GM18868 (cell line): ENCODE measurements at regions not wholly inside any gene's neighbourhood (a gene's known extent, or its start where the extent isn't known, plus 50 kb on each side); places are given as distances from the start of the nearest gene placed in this dataset.

ENCODE experiments used
- ATAC-seq: cut with Tn5 transposase; IDR thresholded peaks from one replicate; pipeline ENCODE4 v1.9.1; 2021; ENCODE audit warnings: mild to moderate bottlenecking, moderate library complexity; ENCODE audit not compliant: unreplicated experiment

- no peak for ATAC-seq
These were observed 153.9 kb upstream of the CAMK1G start for GRCh38 chr1:209429611-209430010.

- ATAC-seq = no peak
These were observed 153.4 kb upstream of the CAMK1G start for GRCh38 chr1:209430107-209430506.

- ATAC-seq = no peak
These were observed 152.7 kb upstream of the CAMK1G start for GRCh38 chr1:209430821-209431259.

- no peak for ATAC-seq
These were observed 152.1 kb upstream of the CAMK1G start for GRCh38 chr1:209431402-209431801.

- ATAC-seq = no peak
These were observed 151.6 kb upstream of the CAMK1G start for GRCh38 chr1:209431813-209432442.

- ATAC-seq = no peak
These were observed 151.1 kb upstream of the CAMK1G start for GRCh38 chr1:209432443-209432825.

- ATAC-seq = no peak
These were observed 149.9 kb upstream of the CAMK1G start for GRCh38 chr1:209433649-209434031.

- no peak for ATAC-seq
These were observed 149.4 kb upstream of the CAMK1G start for GRCh38 chr1:209434066-209434465.

GRCh38 chr1:209434631-209435217 lies 148.8 kb upstream of the CAMK1G start:
- no peak for ATAC-seq

- ATAC-seq = peak; percentile 86
These were observed 147.6 kb upstream of the CAMK1G start for GRCh38 chr1:209435654-209436566.

- no peak for ATAC-seq
These were observed 143.7 kb upstream of the CAMK1G start for GRCh38 chr1:209439828-209440227.

GRCh38 chr1:209443361-209443931 lies 140.1 kb upstream of the CAMK1G start:
- no peak for ATAC-seq

GRCh38 chr1:209443975-209444651 lies 139.4 kb upstream of the CAMK1G start:
- ATAC-seq = no peak

- ATAC-seq = no peak
These were observed 138.6 kb upstream of the CAMK1G start for GRCh38 chr1:209444961-209445360.

GRCh38 chr1:209445576-209445975 lies 137.9 kb upstream of the CAMK1G start:
- ATAC-seq = no peak

GRCh38 chr1:209446356-209446755 lies 137.2 kb upstream of the CAMK1G start:
- ATAC-seq = no peak

- no peak for ATAC-seq
These were observed 129.0 kb upstream of the CAMK1G start for GRCh38 chr1:209454340-209454994.

GRCh38 chr1:209455145-209455544 lies 128.4 kb upstream of the CAMK1G start:
- no peak for ATAC-seq

GRCh38 chr1:209455661-209456358 lies 127.7 kb upstream of the CAMK1G start:
- ATAC-seq = no peak

GRCh38 chr1:209456878-209457277 lies 126.6 kb upstream of the CAMK1G start:
- ATAC-seq = no peak
